ENCODE measurements at regions not wholly inside any gene's neighbourhood (a gene's known extent, or its start where the extent isn't known, plus 50 kb on each side); places are given as distances from the start of the nearest gene placed in this dataset.

GRCh38 chr5:85466423-85466822 is 1081.7 kb upstream of the EDIL3 start:
- no peak overlapping the region for H4K91ac ChIP-seq (ENCODE audit: insufficient read length, low read depth, low read length)
- no peak overlapping the region for H3K23ac ChIP-seq (ENCODE audit: insufficient read length, low read depth, low read length)
- H3K9ac ChIP-seq (ENCODE audit: extremely low read depth, insufficient read length, low read length), result no peak overlapping the region
- no peak overlapping the region for H3K14ac ChIP-seq (ENCODE audit: insufficient read depth, low read length)
- H3K27me3 ChIP-seq (ENCODE audit: insufficient read depth, low read length), result no peaks in the 10 kb centered on the region
- Mint-ChIP-seq H3K4me1 (no peaks in the 10 kb centered on the region), H3K27me3 (ENCODE audit: low read depth) (no peaks in the 10 kb centered on the region), H3K36me3 (ENCODE audit: insufficient read depth in 1 of 3, low read depth in 3 of 3) (peaks cover 0 to 27% (median 0%) of the 10 kb centered on the region in 3 experiments; a peak in 3 of 7 replicates), H3K9me3 (peaks cover 7 to 24% of the 10 kb centered on the region in 2 experiments), H3K4me3 (no peak overlapping the region), H3K27ac (no peak overlapping the region)
- no peak overlapping the region for H3K18ac ChIP-seq (ENCODE audit: insufficient read length, low read depth, low read length)
- H2BK12ac ChIP-seq (ENCODE audit: insufficient read length, low read depth, low read length), result no peak overlapping the region
- no peak overlapping the region for H2AFZ ChIP-seq (ENCODE audit: low read length)
- no peak for DNase-seq
- no peaks in the 10 kb centered on the region for H4K20me1 ChIP-seq (ENCODE audit: control insufficient read depth, insufficient read depth, insufficient read length)
- H4K5ac ChIP-seq (ENCODE audit: insufficient read length, low read depth, low read length), result no peak overlapping the region
- no peak overlapping the region for H3K27ac ChIP-seq (ENCODE audit: insufficient read length, low read depth, low read length)
- no peak overlapping the region for H2BK5ac ChIP-seq (ENCODE audit: insufficient read length, low read length)
- H3K79me1 ChIP-seq (ENCODE audit: insufficient read depth, low read depth, low read length, poor library complexity, severe bottlenecking), result no peaks in the 10 kb centered on the region
- no peaks in the 10 kb centered on the region for H3K23me2 ChIP-seq (ENCODE audit: insufficient read length, low read depth, low read length, poor library complexity, severe bottlenecking)
- H3K4ac ChIP-seq (ENCODE audit: low read depth, low read length), result no peak overlapping the region
- H2BK15ac ChIP-seq (ENCODE audit: low read depth, low read length), result no peak overlapping the region
- no peaks in the 10 kb centered on the region for H3K4me1 ChIP-seq (ENCODE audit: insufficient read depth, low read length)
- H3T11ph ChIP-seq (ENCODE audit: low read length), result no peak overlapping the region
- no peak overlapping the region for H4K8ac ChIP-seq (replicated peaks; ENCODE audit: insufficient read length, low read depth, low read length)
- no peaks in the 10 kb centered on the region for H3K79me2 ChIP-seq (ENCODE audit: insufficient read depth, low read length)
- no peak overlapping the region for H2BK120ac ChIP-seq (ENCODE audit: low read depth, low read length, poor library complexity, severe bottlenecking)
- no CpG with 5 or more reads among the region's 1 CpG for WGBS (ENCODE audit: extremely low coverage, insufficient read length, low lambda C conversion rate)
- TF ChIP-seq, protein P1, sequence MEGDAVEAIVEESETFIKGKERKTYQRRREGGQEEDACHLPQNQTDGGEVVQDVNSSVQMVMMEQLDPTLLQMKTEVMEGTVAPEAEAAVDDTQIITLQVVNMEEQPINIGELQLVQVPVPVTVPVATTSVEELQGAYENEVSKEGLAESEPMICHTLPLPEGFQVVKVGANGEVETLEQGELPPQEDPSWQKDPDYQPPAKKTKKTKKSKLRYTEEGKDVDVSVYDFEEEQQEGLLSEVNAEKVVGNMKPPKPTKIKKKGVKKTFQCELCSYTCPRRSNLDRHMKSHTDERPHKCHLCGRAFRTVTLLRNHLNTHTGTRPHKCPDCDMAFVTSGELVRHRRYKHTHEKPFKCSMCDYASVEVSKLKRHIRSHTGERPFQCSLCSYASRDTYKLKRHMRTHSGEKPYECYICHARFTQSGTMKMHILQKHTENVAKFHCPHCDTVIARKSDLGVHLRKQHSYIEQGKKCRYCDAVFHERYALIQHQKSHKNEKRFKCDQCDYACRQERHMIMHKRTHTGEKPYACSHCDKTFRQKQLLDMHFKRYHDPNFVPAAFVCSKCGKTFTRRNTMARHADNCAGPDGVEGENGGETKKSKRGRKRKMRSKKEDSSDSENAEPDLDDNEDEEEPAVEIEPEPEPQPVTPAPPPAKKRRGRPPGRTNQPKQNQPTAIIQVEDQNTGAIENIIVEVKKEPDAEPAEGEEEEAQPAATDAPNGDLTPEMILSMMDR (conservative IDR thresholded peaks at IDR 0.05), result no peak
- no peaks in the 10 kb centered on the region for H3K9me3 ChIP-seq (ENCODE audit: control insufficient read depth, low read depth, low read length)
- no peak overlapping the region for H3K56ac ChIP-seq (ENCODE audit: insufficient read length, low read depth, low read length)
- no peak overlapping the region for H2AK5ac ChIP-seq (ENCODE audit: insufficient read length, low read length)
- H2BK20ac ChIP-seq (ENCODE audit: low read depth, low read length, poor library complexity, severe bottlenecking), result no peak overlapping the region
- H3K4me2 ChIP-seq (ENCODE audit: insufficient read depth, insufficient read length, low read length), result no peak overlapping the region

Data from H9 (cell line).